Upper lobe of right lung (tissue), 1 donor: ENCODE measurements at regions not wholly inside any gene's neighbourhood (a gene's known extent, or its start where the extent isn't known, plus 50 kb on each side); places are given as distances from the start of the nearest gene placed in this dataset.

Experiments
- ATAC-seq: fragments of 200-7000 bp; cut with Tn5 transposase; one replicate; pipeline ENCODE4 v1.9.1; 2020; ENCODE audit warnings: mild to moderate bottlenecking, moderate library complexity
- DNase-seq: peaks from one replicate; pipeline ENCODE4 v3.0.0-alpha.2; 2020
- H3K27ac ChIP-seq: fragments of 200-600 bp; one replicate; pipeline ENCODE4 v1.8.0; 2022
- H3K27me3 ChIP-seq: fragments of 200-600 bp; one replicate; pipeline ENCODE4 v1.8.0; 2022; ENCODE audit warnings: mild to moderate bottlenecking
- H3K36me3 ChIP-seq: fragments of 200-600 bp; one replicate; pipeline ENCODE4 v1.8.0; 2022
- H3K4me1 ChIP-seq: fragments of 200-600 bp; one replicate; pipeline ENCODE4 v1.8.0; 2022
- H3K4me3 ChIP-seq: fragments of 200-600 bp; one replicate; pipeline ENCODE4 v1.8.0; 2022; ENCODE audit warnings: mild to moderate bottlenecking
- H3K9me3 ChIP-seq: fragments of 200-600 bp; one replicate; pipeline ENCODE4 v1.8.0; 2022
- intact Hi-C: fragments of 100-400 bp; cut with DNase I; formaldehyde crosslinking; loops from one replicate; pipeline ENCODE4 v1.11.0; 2022
- TF ChIP-seq, protein P1 (sequence below): fragments of 200-600 bp; IDR thresholded peaks from one replicate; pipeline ENCODE4 v1.8.0; 2022; ENCODE audit warnings: antibody characterized with exemption
- donor health status: DM: no; HTN: yes; CAD: no; lungs with severe emphysema.

- no peaks in the 10 kb centered on the region for H3K36me3 ChIP-seq
- H3K9me3 ChIP-seq: no peaks in the 10 kb centered on the region
- no peak overlapping the region for H3K27ac ChIP-seq
- no peaks in the 10 kb centered on the region for H3K4me1 ChIP-seq
- intact Hi-C loops: no loop called here
- no peak overlapping the region for H3K4me3 ChIP-seq
- DNase-seq (no peak), ATAC-seq (no peak)
- TF ChIP-seq, protein P1, sequence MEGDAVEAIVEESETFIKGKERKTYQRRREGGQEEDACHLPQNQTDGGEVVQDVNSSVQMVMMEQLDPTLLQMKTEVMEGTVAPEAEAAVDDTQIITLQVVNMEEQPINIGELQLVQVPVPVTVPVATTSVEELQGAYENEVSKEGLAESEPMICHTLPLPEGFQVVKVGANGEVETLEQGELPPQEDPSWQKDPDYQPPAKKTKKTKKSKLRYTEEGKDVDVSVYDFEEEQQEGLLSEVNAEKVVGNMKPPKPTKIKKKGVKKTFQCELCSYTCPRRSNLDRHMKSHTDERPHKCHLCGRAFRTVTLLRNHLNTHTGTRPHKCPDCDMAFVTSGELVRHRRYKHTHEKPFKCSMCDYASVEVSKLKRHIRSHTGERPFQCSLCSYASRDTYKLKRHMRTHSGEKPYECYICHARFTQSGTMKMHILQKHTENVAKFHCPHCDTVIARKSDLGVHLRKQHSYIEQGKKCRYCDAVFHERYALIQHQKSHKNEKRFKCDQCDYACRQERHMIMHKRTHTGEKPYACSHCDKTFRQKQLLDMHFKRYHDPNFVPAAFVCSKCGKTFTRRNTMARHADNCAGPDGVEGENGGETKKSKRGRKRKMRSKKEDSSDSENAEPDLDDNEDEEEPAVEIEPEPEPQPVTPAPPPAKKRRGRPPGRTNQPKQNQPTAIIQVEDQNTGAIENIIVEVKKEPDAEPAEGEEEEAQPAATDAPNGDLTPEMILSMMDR: no peak
- H3K27me3 ChIP-seq: no peaks in the 10 kb centered on the region
These were observed 436.7 kb upstream of the JAG1 start for GRCh38 chr20:11110535-11110934.

DNA sequence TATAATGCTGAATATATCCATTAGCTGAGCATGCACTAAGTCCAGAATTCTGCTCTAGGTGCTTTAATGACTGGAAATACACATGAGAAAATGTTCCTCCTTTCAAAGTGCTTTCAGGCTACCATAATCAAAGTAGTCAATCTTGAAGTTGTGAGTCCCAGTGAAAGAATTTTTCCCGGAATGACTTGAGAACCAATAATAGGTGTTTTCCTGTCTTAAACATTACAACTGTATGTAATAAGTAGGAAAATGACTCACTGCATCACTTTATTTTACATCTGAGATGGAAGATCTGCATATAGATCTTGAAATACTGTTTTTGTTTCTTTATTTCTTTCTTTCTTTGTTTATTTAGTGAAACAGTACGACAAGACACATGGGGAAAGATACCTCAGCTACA is 437.4 kb upstream of the JAG1 start:
- ATAC-seq: no peak
- Histone ChIP-seq H3K27ac (no peak overlapping the region), H3K9me3 (no peaks in the 10 kb centered on the region), H3K36me3 (no peaks in the 10 kb centered on the region), H3K27me3 (no peaks in the 10 kb centered on the region), H3K4me1 (no peaks in the 10 kb centered on the region), H3K4me3 (no peak overlapping the region)
- no peak for DNase-seq
- TF ChIP-seq, protein P1: no peak
- intact Hi-C loops: no loop called here

- intact Hi-C loops: no loop called here
- Histone ChIP-seq H3K4me3 (no peak overlapping the region), H3K9me3 (no peaks in the 10 kb centered on the region), H3K27ac (no peak overlapping the region), H3K4me1 (no peaks in the 10 kb centered on the region), H3K27me3 (no peaks in the 10 kb centered on the region), H3K36me3 (no peaks in the 10 kb centered on the region)
- TF ChIP-seq, protein P1: no peak
- no peak for ATAC-seq
- no peak for DNase-seq
These were observed 439.0 kb upstream of the JAG1 start for GRCh38 chr20:11112832-11113231.

- Histone ChIP-seq H3K36me3 (no peaks in the 10 kb centered on the region), H3K27me3 (no peaks in the 10 kb centered on the region), H3K4me1 (no peaks in the 10 kb centered on the region), H3K9me3 (no peaks in the 10 kb centered on the region), H3K4me3 (no peak overlapping the region), H3K27ac (no peak overlapping the region)
- DNase-seq (no peak), ATAC-seq (no peak)
- intact Hi-C loops: no loop called here
- TF ChIP-seq, protein P1: no peak
These were observed 440.6 kb upstream of the JAG1 start for GRCh38 chr20:11114382-11114781.

DNA sequence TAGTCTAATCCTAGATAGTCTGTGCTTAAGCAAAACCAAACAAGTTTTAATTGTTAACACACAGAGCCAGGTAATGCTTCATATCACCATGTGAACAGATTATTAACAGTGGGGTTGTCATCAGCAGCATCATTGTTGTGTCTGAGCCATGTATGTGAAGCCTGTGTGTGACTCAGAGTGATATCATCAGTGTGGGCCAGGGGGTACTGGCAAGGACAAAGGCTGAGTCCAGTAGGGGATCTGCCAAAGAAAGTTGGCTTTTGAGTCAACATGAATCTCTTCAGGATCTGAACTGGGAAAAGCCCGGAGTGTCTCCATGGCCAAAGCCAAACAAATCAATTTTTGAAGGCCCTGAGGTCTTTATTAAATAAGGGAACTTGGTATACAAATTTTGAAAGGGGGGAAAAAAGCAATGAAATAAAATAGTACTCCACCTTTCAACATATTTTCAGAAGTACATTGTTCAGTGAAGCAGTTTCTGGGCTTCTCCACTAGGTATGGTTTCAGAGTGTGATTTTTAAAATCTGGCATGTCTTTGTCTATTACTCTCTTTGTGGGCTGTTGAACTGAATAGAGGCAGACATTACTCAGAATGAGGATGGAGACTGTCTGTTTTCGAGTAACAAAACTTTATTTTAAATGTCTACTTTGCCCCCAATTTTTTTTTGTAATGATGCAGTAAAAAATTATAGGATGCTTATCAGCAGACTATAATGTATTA is 444.2 kb upstream of the JAG1 start:
- TF ChIP-seq, protein P1: no peak
- intact Hi-C loops: no loop called here
- Histone ChIP-seq H3K9me3 (no peaks in the 10 kb centered on the region), H3K27me3 (no peaks in the 10 kb centered on the region), H3K27ac (no peak overlapping the region), H3K4me1 (no peaks in the 10 kb centered on the region), H3K4me3 (no peak overlapping the region), H3K36me3 (no peaks in the 10 kb centered on the region)
- no peak for ATAC-seq
- DNase-seq: no peak
